Breast epithelium (tissue), 4 donors: ENCODE measurements at regions not wholly inside any gene's neighbourhood (a gene's known extent, or its start where the extent isn't known, plus 50 kb on each side); places are given as distances from the start of the nearest gene placed in this dataset.

Experiments used
- DNase-seq, 2 donors: peaks; one replicate each; pipeline ENCODE4 v3.0.0-alpha.2; 2019; ENCODE audit warnings: low spot score in 2 of 2
- H3K27ac ChIP-seq, 2 donors: fragments of 200-600 bp; sonication (generic) in 1 of 2; one replicate each; pipeline ENCODE4 v1.5.1; 2016 to 2019; ENCODE audit warnings: mild to moderate bottlenecking in 1 of 2
- H3K27me3 ChIP-seq, 2 donors: fragments of 200-600 bp; sonication (generic) in 1 of 2; one replicate each; pipeline versions ENCODE4 v1.5.1 to v1.6.0; 2017 to 2019; ENCODE audit warnings: control low read depth in 1 of 2, mild to moderate bottlenecking in 1 of 2
- H3K36me3 ChIP-seq: fragments of 200-600 bp; one replicate; pipeline ENCODE4 v1.5.1; 2019
- H3K4me1 ChIP-seq, 2 donors: fragments of 200-600 bp; sonication (generic); one replicate each; pipeline ENCODE4 v1.5.1; 2016 to 2019; ENCODE audit warnings: control low read depth in 1 of 2
- H3K4me3 ChIP-seq, 3 donors: fragments of 200-600 bp; sonication (generic); 1 replicate in 2 of 3; 2 replicates in 1 of 3; pipeline ENCODE4 v1.5.1; 2016 to 2019; ENCODE audit warnings: mild to moderate bottlenecking in 3 of 3, moderate library complexity in 2 of 3
- H3K9me3 ChIP-seq, 2 donors: fragments of 200-600 bp; sonication (generic) in 1 of 2; one replicate each; pipeline ENCODE4 v1.5.1; 2016 to 2019; ENCODE audit warnings: control low read depth in 1 of 2
- POLR2A ChIP-seq: fragments of 450-650 bp; IDR thresholded peaks from one replicate; pipeline ENCODE4 v1.6.1; 2016; ENCODE audit warnings: antibody characterized with exemption, mild to moderate bottlenecking, moderate library complexity
- POLR2AphosphoS5 ChIP-seq, 3 donors: sonication (generic); formaldehyde crosslinking; IDR thresholded peaks; one replicate each; pipeline ENCODE4 v1.6.1; 2017; ENCODE audit warnings: antibody characterized with exemption in 3 of 3
- intact Hi-C: fragments of 100-400 bp; cut with DNase I; formaldehyde crosslinking; loops from one replicate; pipeline ENCODE4 v1.15.1; 2023; ENCODE audit warnings: low total_unique reads
- TF ChIP-seq, protein P1 (sequence below), 3 donors: fragments of 450-650 bp; IDR thresholded peaks; one replicate each; pipeline ENCODE4 v1.5.1; 2016 to 2017; ENCODE audit warnings: antibody characterized with exemption in 3 of 3, mild to moderate bottlenecking in 3 of 3, moderate library complexity in 3 of 3

- H3K27ac ChIP-seq = no peak overlapping the region
- no peak for DNase-seq
- H3K4me3 ChIP-seq = no peak overlapping the region
- H3K4me1 ChIP-seq = no peaks in the 10 kb centered on the region
- no peaks in the 10 kb centered on the region for H3K27me3 ChIP-seq
- no peaks in the 10 kb centered on the region for H3K9me3 ChIP-seq
- TF ChIP-seq POLR2A (no peak), POLR2AphosphoS5 (IDR thresholded peaks at IDR 0.05) (no peak)
- TF ChIP-seq, protein P1, sequence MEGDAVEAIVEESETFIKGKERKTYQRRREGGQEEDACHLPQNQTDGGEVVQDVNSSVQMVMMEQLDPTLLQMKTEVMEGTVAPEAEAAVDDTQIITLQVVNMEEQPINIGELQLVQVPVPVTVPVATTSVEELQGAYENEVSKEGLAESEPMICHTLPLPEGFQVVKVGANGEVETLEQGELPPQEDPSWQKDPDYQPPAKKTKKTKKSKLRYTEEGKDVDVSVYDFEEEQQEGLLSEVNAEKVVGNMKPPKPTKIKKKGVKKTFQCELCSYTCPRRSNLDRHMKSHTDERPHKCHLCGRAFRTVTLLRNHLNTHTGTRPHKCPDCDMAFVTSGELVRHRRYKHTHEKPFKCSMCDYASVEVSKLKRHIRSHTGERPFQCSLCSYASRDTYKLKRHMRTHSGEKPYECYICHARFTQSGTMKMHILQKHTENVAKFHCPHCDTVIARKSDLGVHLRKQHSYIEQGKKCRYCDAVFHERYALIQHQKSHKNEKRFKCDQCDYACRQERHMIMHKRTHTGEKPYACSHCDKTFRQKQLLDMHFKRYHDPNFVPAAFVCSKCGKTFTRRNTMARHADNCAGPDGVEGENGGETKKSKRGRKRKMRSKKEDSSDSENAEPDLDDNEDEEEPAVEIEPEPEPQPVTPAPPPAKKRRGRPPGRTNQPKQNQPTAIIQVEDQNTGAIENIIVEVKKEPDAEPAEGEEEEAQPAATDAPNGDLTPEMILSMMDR (IDR thresholded peaks at IDR 0.05) = no peak
- no peaks in the 10 kb centered on the region for H3K36me3 ChIP-seq
- intact Hi-C loops = no loop called here
Observed at GRCh38 chr5:33033516-33033915, 322.4 kb downstream of the NPR3 start.

DNA sequence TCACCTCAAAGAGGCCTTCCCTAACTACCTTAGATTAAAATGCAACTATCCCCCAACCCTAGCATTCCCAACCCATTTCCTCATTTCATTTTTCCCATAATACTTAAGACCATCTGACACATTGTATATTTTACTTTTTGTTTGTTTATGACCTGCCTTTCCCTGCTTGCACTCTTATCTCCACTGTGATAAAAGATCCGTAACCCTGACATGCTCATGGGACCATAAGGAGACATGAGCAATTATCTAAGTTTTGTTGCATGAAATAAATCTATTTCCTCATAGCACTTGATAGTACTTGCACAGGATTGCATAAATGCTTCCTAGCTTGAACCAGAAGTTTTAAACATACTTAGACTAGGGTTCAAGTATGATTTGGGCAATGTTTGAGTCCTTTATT is 323.7 kb downstream of the NPR3 start:
- no peak overlapping the region for H3K4me3 ChIP-seq
- no peaks in the 10 kb centered on the region for H3K9me3 ChIP-seq
- TF ChIP-seq, protein P1 (IDR thresholded peaks at IDR 0.05) = no peak
- TF ChIP-seq POLR2AphosphoS5 (IDR thresholded peaks at IDR 0.05) (no peak), POLR2A (no peak)
- H3K27me3 ChIP-seq = no peaks in the 10 kb centered on the region
- H3K27ac ChIP-seq = no peak overlapping the region
- no peak for DNase-seq
- intact Hi-C loops = no loop called here
- H3K36me3 ChIP-seq = no peaks in the 10 kb centered on the region
- H3K4me1 ChIP-seq = no peaks in the 10 kb centered on the region

DNA sequence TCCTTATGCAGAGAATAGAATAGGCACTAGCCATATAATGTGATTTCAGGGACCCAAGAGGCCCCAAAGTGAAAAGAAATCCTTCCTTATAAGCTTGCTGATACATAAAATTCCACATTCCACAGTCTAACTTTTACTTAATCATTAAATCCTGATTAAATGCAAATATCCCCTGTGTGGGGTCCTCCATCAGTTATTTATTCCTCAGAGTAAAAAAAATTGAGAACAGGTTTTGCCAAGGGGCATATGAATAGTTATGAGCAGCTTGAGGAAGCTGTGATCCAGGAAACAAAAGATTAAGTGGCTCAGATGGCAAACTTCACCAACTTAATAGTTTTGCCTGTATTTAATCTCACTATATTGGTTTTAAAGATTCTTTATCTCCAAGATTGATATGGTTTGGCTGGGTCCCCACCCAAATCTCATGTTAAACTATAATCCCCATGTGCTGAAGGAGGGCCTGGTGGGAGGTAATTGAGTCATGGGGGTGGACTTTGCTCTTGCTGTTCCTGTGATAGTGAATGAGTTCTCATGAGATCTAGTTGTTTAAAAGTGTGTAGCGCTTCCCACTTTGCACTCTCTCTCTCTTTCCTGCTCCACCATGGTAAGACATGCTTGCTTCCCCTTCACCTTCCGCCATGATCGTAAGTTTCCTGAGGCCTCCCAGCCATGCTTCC is 324.9 kb downstream of the NPR3 start:
- H3K27ac ChIP-seq = no peak overlapping the region
- H3K27me3 ChIP-seq = no peaks in the 10 kb centered on the region
- no peak for DNase-seq
- no peaks in the 10 kb centered on the region for H3K4me1 ChIP-seq
- intact Hi-C loops = no loop called here
- H3K36me3 ChIP-seq = no peaks in the 10 kb centered on the region
- peaks cover 9% of the 10 kb centered on the region in 2 donors for H3K9me3 ChIP-seq
- no peak for TF ChIP-seq POLR2A
- TF ChIP-seq, protein P1 (IDR thresholded peaks at IDR 0.05) = no peak
- TF ChIP-seq POLR2AphosphoS5 (IDR thresholded peaks at IDR 0.05) = no peak
- H3K4me3 ChIP-seq = no peak overlapping the region

- H3K4me1 ChIP-seq = no peaks in the 10 kb centered on the region
- H3K4me3 ChIP-seq = no peak overlapping the region
- peaks cover 18 to 20% of the 10 kb centered on the region in 2 donors for H3K9me3 ChIP-seq
- no peak overlapping the region for H3K27ac ChIP-seq
- no peak for DNase-seq
- intact Hi-C loops = no loop called here
- H3K36me3 ChIP-seq = no peaks in the 10 kb centered on the region
- no peak for TF ChIP-seq POLR2A
- no peak for TF ChIP-seq POLR2AphosphoS5 (IDR thresholded peaks at IDR 0.05)
- TF ChIP-seq, protein P1 (IDR thresholded peaks at IDR 0.05) = no peak
- no peaks in the 10 kb centered on the region for H3K27me3 ChIP-seq
Observed at GRCh38 chr5:33037076-33037475, 326.0 kb downstream of the NPR3 start.

DNA sequence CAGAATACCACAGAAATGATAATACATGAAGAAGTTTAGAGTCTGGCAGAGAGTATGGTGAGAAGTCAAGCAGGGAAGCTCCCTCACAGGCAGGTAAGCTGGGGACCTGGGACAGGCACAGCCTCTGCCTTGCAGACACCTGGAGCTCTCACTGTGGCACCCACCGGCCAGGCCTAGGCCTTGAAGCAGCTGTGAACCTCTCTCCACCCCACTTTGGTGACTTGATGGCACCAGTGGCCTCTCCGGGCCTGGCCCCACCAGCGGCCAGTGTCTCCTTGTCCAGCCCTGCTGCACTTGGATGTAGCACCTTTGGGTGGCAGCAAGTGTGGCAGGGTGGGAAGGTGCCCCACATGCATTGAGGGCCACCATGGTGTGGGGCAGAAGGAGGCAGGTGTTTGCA is 330.5 kb downstream of the NPR3 start:
- Histone ChIP-seq H3K27me3 (no peaks in the 10 kb centered on the region), H3K27ac (no peak overlapping the region), H3K4me1 (no peaks in the 10 kb centered on the region), H3K9me3 (peaks cover 18 to 27% of the 10 kb centered on the region in 2 donors), H3K4me3 (no peak overlapping the region), H3K36me3 (no peaks in the 10 kb centered on the region)
- DNase-seq = no peak
- intact Hi-C loops = no loop called here
- TF ChIP-seq POLR2A (no peak), POLR2AphosphoS5 (IDR thresholded peaks at IDR 0.05) (no peak)
- TF ChIP-seq, protein P1 (IDR thresholded peaks at IDR 0.05) = no peak
